Cerebellar nuclear complex (tissue), 1 donor: ENCODE measurements at regions not wholly inside any gene's neighbourhood (a gene's known extent, or its start where the extent isn't known, plus 50 kb on each side); places are given as distances from the start of the nearest gene placed in this dataset.

Source experiments
- DNase-seq, 2 experiments: peaks; one replicate each; lab custom pipeline; 2025; lab: John Stamatoyannopoulos, UW

DNA sequence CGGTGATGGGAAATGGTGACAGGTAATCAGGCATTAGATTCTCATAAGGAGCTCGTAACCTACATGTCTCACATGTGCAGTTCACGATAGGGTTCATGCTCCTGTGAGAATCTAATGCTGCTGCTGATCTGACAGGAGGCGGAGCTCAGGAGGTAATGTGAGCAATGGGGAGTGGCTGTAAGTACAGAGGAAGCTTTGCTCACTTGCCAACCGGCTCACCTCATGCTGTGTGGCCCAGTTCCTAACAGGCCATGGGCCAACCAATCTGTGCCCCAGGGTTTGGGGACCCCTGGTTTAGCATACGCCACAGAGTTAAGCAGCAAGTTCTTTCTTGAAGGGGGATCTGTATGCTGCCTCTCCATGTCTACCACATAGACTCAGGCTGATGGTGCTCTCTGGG, 133.1 kb downstream of the IQUB start:
- DNase-seq: no peak

DNA sequence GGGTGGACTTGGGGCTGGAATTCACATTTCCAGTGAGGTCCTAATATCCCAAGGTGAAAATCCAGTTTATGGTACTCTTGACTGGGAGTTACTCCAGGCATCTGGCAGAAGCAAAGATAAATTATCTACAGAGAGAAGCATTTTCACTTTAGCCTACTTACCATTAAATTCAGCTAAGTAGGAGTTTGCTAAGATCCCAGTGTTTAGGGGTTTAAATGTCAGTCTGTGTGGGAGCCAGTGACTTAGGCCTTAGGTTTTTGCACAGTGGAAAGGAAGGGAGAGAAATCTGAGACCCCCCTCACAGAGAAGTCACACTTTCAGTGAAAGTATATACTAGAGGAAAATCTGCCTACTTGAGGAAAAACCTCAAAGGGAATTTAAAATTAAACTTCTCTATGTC, 134.2 kb downstream of the IQUB start:
- DNase-seq: no peak

DNA sequence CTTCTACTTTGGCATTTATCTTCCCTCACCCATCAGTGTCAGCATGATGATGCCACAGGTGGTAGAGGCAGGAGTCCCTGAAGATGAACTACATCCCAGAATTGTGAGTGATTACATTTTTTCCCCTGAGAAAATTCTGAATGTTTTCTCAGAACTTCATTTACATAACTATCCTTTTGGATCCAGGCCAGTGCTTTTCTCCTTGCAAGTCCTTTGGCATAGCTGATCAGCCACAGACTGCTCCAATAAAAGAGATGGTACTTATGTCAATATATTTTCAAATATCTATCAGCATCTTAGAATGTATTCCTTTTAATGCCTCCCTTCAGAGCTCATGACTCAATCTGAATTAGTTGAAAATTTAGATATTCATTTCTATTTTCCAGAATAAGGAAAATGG, 135.5 kb downstream of the IQUB start:
- no peak for DNase-seq

GRCh38 chr7:123397746-123398338, 136.6 kb downstream of the IQUB start:
- DNase-seq: no peak

- DNase-seq: no peak
Observed at GRCh38 chr7:123393623-123394022, 140.8 kb downstream of the IQUB start.

GRCh38 chr7:123372368-123372767, 162.0 kb downstream of the IQUB start:
- no peak for DNase-seq

GRCh38 chr7:123367484-123368122, 166.8 kb downstream of the IQUB start:
- no peak for DNase-seq

DNA sequence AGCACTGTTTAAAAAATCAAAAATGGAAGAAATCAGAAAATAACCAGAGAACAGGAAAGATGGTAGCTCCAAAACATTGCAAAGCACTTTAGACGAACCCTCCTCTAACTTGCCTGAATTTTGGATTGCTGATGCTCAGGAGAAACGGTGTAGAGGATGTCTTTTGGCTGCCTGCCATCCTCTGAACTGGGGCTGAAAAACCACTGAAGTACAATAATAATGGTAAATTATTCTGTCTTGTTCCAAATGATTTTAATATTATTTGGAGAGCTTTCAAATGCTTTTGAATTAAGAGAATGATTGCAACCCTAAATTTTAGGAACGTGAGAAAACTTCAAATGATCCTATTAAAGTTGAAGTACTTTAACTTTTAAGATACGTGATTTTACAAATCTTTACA, 167.3 kb upstream of the SLC13A1 start:
- no peak for DNase-seq

GRCh38 chr7:123366626-123367025, 166.9 kb upstream of the SLC13A1 start:
- DNase-seq: no peak

DNA sequence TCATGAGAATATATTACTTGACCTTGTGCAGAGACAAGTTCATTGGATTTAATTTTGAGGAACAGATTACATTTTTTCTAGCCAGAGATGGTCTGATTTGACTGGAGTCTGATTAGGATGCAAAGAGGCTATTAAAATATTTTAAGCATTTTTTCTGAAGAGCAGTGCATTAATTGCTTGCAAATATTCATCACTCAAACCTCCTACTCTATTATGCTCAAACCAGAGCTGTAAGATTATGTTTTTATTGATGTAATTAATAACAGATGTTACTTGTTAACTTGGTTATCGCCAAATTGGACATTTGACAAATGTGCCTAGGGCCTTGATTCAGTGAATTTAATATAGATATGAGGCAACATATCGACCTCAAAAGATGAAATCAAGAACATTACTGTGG, 160.9 kb upstream of the SLC13A1 start:
- no peak for DNase-seq

GRCh38 chr7:123355576-123356190, 155.9 kb upstream of the SLC13A1 start:
- DNase-seq: no peak

DNA sequence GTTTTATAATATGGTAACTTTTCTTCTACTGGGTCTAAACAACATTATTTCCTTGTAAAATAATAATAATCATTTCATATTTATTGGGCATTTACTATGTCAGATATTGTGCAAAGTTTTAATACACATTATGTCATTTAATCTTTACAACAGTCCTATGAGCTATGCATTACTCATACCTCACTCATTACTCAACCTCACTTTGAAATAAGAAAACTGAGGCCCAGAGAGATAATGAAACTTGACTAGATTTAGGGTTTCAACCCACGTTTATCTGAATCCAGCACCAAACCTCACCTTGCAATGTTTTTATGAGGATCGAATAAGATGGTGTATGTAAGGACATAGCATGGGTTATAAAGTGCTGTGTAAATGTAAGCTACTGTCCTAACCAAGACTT, 153.2 kb upstream of the SLC13A1 start:
- DNase-seq: no peak

- peak; percentile 29 to 78 for DNase-seq
Observed at GRCh38 chr7:123351516-123352505, 152.0 kb upstream of the SLC13A1 start.

DNA sequence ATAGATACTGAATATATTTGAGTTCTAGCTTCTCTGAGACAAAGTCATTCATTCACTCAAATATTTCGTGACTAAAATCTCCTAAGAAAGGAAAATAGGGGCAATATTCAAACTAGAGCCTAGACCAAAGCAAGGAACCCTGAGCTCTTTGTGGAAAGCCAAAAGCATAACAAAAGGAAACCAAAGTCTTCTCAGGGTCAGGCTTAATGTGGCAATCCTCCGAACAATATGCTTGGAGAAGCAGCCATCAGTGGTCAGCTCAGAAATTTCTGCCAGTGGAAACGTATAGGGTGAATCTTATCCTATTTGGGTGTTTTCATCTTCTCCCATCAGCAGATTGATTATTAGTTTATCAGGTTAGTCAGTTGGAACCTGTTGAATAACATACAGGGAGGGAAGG, 151.3 kb upstream of the SLC13A1 start:
- DNase-seq: no peak

DNA sequence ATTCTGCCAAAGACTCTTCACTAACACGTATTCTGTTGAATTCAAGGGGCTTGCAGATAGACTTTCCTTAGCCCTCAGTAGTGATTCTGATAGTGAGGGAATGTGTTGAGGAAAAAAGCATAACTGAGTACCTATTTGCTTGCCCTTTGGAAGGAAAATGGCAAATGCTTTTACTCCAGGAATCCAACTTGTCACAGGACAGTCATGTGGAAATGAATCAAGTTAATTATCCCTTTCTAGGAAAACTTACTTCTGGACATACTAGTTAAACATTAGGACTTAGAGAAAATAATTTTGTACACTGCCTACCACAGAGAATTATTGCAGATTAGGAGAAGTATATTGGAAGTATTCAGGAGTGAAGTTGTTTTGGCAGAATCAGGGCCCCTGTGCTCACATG, 148.9 kb upstream of the SLC13A1 start:
- no peak for DNase-seq

DNA sequence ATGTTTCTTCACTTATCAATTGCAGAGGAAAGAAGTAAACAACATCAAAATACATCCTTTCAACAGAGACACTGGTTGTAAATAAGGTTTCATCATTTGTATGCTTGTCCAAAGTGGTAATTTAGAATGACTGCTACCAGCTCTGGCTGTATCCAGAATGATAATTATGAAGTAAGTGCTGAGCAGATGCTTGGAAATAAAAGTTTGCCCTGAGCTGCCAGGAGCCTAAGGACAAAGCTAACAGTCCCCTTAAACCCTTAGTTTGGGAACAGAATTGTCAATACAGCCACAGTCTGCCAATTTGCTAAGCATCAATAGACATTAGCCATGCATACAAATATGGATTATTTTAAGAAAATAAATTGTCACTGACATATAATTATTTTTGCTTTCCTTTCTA, 147.0 kb upstream of the SLC13A1 start:
- no peak for DNase-seq

GRCh38 chr7:123343611-123344010, 143.8 kb upstream of the SLC13A1 start:
- no peak for DNase-seq

DNA sequence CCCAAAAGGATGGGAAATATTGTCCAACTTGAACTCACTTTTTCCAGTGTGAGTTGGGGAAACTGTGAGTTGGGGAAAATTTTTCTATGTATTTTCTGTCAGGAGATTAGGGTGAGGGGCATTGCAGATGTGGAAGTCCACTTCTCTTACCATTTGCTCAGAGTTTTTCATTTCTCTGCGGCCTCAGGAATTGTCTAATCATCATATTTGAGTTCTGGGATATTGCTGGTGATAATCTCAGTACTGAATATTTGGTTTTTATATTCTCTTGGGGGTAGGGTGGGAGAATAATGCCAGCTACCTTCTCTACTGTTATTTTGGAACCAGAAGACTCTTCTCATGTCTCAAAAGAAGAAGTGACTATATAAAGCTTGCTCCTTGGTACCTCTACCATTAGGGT, 141.3 kb upstream of the SLC13A1 start:
- DNase-seq: no peak

- DNase-seq: no peak
Observed at GRCh38 chr7:123338688-123339087, 138.9 kb upstream of the SLC13A1 start.

GRCh38 chr7:123329988-123330643, 130.3 kb upstream of the SLC13A1 start:
- no peak for DNase-seq

GRCh38 chr7:123327661-123328060, 127.9 kb upstream of the SLC13A1 start:
- no peak for DNase-seq

GRCh38 chr7:123324283-123324682, 124.5 kb upstream of the SLC13A1 start:
- DNase-seq: no peak
